ENCODE measurements at regions not wholly inside any gene's neighbourhood (a gene's known extent, or its start where the extent isn't known, plus 50 kb on each side); places are given as distances from the start of the nearest gene placed in this dataset.

DNA sequence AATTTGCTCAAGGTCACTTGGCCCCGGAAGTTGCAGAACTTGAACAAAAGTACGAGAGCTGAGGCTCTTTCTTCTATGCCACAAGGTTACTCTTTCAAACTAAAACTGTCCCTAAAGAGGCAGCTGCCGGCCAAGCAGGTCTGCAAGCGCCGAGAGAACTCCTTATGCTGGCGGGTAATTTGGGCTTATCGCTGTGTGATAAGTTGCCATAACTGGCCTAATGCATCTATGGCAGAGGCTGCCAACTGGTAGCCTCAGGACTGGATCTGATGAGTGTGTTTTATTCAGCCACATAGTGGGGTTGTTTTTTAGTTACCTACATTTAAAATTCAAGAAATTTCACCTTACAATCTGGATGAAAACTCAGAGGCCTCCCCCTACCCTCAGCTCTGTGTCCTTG, 68.1 kb upstream of the SPOCK1 start:
- no peak for DNase-seq

DNA sequence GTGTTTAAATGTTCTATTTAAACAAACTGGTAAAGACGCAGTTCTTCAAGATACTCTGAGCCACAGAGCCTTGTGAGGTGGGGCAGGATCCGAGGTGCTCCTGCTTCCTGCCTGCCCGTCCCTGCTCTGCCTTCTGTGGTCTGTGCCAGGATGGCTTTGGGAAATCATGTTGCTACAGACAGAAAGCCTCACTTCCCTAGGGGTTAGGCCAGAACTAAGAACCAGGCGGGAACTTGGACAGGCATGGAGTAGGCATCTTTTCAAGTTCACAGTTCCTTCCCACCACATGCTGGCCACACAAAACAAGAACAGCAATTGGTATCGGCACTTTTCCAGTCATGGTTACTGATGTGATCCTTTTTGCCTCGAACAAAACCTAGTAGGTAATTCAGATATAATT, 67.7 kb upstream of the SPOCK1 start:
- DNase-seq: no peak

DNA sequence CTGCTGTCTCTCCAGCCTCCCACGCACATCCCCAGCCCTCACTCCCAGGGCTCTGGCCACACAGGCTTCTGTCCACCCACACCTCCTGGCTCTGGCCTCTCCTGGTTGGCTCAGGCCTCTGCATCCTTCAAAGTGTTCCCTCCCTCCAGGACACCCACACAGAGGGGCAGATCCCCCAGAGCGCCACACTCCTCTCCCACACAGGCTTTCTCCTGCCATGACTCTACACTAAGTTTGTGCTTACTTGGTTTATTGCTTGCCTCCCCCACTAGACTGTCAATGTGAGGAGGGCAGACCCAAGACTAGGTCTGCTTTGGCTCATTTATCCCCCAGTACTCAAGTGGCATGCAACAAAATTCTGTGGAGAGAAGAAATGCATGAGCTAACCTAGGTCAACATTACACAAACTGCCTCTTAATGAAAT, 67.0 kb upstream of the SPOCK1 start:
- no peak for DNase-seq

DNA sequence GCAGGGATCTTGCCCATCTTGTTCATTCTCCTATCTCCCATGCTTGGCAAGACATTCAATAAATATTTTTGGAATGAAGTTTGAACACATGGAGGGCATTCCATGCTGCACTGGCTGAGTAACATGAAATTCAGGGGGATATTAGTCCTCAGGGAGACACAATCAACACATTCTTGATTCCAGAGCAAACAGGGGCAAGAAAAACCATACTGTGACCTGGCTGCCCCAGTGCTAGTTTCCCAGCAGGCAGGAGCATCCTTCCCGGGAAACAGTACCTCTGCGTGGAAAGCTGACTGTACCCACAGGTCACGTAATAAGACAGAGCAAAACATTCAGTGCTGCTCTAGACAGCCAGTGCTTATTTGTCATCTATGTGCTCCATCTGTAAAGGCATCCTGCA, 66.3 kb upstream of the SPOCK1 start:
- no peak for DNase-seq

DNA sequence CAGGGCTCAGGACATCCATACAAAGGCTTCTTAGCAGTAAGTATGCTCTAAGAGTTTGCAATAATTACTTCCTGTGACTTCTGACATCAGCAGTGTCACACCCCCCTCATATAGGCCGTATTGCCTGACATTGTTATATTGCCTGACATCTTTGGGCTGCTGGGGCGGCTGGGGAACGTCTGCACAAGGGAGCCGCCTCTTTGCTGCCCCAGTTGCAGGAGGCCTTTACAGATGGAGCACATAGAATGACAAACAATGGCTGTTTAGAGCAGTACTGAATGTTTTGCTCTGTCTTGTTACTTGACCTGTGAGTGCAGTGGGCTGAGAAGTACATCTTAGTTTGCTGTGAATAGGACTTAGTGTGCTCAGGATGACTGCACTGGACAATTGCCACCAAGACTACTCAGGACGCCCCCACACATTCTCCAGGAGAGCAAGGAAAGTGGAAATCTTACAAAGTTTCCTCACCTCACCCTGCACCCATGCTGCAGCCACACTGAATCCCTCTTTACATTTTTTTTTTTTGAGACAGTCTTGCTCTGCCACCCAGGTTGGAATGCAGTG, 65.4 kb upstream of the SPOCK1 start:
- DNase-seq: no peak

DNA sequence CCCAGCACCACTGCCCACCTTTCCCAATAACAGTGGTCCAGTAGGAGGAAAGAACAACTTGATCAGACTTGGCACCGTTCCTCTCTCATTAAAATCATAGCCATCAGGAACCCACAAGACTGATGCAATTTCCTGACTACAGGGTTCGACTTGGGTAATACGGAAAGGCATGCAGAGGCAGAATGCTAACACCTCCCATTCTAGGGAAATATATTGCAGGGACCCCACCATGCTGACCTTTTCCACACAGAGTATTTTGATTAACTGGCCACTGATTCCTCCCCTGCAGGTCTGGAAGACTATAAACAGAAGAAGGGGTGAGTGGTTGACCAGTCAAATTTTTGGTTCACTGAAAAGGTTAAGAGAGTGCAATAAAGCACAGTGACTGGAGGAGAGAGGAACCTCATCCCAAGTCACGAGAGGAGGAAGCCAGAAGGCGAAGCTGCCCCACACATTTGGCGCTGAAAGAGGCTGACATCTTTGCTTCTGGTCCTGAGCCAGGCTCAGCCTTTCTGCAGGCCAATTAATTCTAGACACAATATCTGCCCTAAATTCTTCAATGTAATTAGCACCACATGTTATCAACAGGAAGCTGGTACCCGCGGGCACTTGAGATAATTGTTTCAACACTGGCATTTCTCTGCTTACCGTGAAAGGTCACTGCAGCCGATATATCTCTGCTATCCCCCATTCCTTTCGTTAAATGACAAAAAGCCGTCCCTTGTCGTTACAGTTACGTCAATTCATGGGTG, 64.7 kb upstream of the SPOCK1 start:
- DNase-seq: peak; percentile 41

DNA sequence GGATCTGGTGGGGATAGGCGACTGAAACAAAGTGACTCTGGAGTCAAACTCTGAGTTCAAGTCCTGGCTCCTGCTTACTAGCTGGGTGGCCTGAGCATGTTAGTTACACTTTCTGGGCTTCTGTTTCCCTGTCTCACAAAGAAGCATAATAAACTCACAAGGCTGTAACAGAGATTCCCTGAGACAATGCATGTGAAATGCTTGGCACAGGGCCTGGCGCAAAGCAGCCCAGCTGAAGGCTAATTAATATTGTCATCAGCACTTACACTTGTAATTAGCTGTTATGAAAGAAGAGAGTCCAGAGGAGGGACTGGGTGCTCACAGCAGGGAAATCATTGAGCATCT, 64.1 kb upstream of the SPOCK1 start:
- DNase-seq: peak; percentile 41

DNA sequence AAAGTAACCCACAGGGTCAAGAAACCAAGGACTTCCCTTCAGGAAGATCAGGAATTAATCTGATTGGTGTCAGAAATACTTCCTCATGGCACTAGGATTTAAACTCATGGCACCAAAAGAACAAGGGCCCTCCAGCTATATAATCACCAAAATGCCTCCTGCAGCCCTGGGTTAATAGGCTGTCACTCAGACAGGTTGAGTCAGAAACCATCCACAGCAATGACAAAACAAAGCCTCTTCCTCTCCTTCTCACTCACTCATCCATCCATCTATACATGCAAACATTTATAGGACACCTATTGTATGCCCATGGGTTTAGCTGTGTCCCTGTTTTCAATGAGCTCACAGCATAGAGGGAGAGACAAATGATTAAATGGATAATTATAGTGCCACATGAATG, 62.5 kb upstream of the SPOCK1 start:
- DNase-seq: no peak

DNA sequence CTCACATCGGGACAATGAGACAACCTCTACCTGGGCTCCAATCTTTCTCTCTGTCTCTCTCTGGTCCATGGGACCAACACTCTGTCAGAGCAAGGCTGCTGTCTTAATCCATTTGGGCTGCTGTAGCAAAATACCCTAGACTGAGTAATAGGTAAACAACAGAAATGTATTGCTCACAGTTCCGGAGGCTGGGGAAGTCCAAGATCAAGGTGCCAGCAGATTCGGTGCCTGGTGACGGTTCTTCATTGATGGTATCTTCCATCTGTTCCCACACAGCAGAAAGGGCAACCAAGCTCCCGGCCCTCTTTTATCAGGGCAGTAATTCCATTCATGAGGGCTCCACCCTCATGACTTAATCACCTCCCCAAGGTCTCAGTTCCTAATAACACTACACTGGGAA, 61.3 kb upstream of the SPOCK1 start:
- DNase-seq: no peak
